K562 (cell line): ENCODE measurements at regions not wholly inside any gene's neighbourhood (a gene's known extent, or its start where the extent isn't known, plus 50 kb on each side); places are given as distances from the start of the nearest gene placed in this dataset.

ENCODE experiments used
- ATAC-seq: fragments of 200-7000 bp; cut with Tn5 transposase; 3 replicates; pipeline ENCODE4 v1.9.1; 2020; ENCODE audit warnings: moderate library complexity
- BruUV-seq: library from RNA; stranded (reverse); fragments of 400-500 nt; replicated peaks from 2 replicates; lab custom pipeline; 2021; lab: Mats Ljungman, UMichigan
- CTCF ChIA-PET: fragments of 300-600 bp; formaldehyde crosslinking; extraction: SDS; loops from one replicate; lab custom pipeline; 2021; ENCODE audit warnings: low intra/inter-chr PET ratio; lab: Yijun Ruan, JAX
- POLR2A ChIA-PET: fragments of 300-600, 350-650 bp; sonication (Branson Sonifier 250); formaldehyde crosslinking; extraction: SDS; loops from one replicate; lab custom pipeline; 2021; ENCODE audit warnings: antibody characterized with exemption, inconsistent platforms; lab: Yijun Ruan, JAX
- DNase-seq, 4 experiments: peaks; one replicate each; pipeline versions ENCODE4 v3.0.0 to v3.0.0-alpha.2; 2011 to 2018; ENCODE audit warnings: low spot score in 3 of 4, mixed read lengths in 3 of 4; ENCODE audit errors: extremely low read depth in 1 of 4
- FAIRE-seq: peaks from 2 replicates; lab custom pipeline; 2011; peaks lifted over from hg19 to GRCh38; lab: Jason Lieb, UNC
- H2AFZ ChIP-seq: 2 replicates; pipeline ENCODE4 v1.6.0; 2011; ENCODE audit warnings: low read depth, low read length, control low read depth, inconsistent platforms
- H3K27ac ChIP-seq: fragments of 200-600 bp; 3 replicates; pipeline ENCODE4 v1.8.0; 2011; ENCODE audit warnings: low read depth, mild to moderate bottlenecking, control low read depth, inconsistent platforms, low read length, moderate library complexity, mixed read lengths; ENCODE audit errors: extremely low read depth
- H3K27me3 ChIP-seq, 2 experiments: fragments of 300-600 bp in 1 of 2; 2 replicates in 1 of 2; 3 replicates in 1 of 2; pipeline versions ENCODE4 v1.6.0 to v1.8.0; 2011; ENCODE audit warnings: inconsistent platforms in 2 of 2, low read length in 2 of 2, mild to moderate bottlenecking in 1 of 2, mixed read lengths in 1 of 2, moderate library complexity in 1 of 2; ENCODE audit not compliant: control insufficient read depth in 2 of 2, insufficient read depth in 2 of 2
- H3K36me3 ChIP-seq: fragments of 300-600 bp; 3 replicates; pipeline ENCODE4 v1.8.0; 2011; ENCODE audit warnings: mild to moderate bottlenecking, low read length, inconsistent platforms; ENCODE audit not compliant: control insufficient read depth, insufficient read depth
- H3K4me1 ChIP-seq, 2 experiments: fragments of 200-600 bp in 1 of 2; replicated peaks in 1 of 2; 2 replicates in 1 of 2; 3 replicates in 1 of 2; pipeline versions ENCODE4 v1.5.1 to v1.8.0; 2011; ENCODE audit warnings: inconsistent platforms in 2 of 2, low read length in 2 of 2, mild to moderate bottlenecking in 1 of 2, mixed read lengths in 1 of 2, moderate library complexity in 1 of 2; ENCODE audit not compliant: control insufficient read depth in 2 of 2, insufficient read depth in 2 of 2
- H3K4me2 ChIP-seq: 2 replicates; pipeline ENCODE4 v1.6.1; 2011; ENCODE audit warnings: low read length, control low read depth, inconsistent platforms, mixed read lengths; ENCODE audit not compliant: insufficient read depth
- H3K4me3 ChIP-seq: fragments of 200-600 bp; sonication (generic), shearing (Covaris generic); 2 replicates; pipeline ENCODE4 v1.5.1; 2016; ENCODE audit warnings: control low read depth, inconsistent platforms
- H3K79me2 ChIP-seq: fragments of 200-600 bp; 3 replicates; pipeline ENCODE4 v1.8.0; 2011; ENCODE audit warnings: low read length, inconsistent platforms; ENCODE audit not compliant: control insufficient read depth, insufficient read depth
- H3K9ac ChIP-seq, 2 experiments: 2 replicates each; pipeline versions ENCODE4 v1.6.0 to v1.6.1; 2011; ENCODE audit warnings: low read depth in 2 of 2, low read length in 2 of 2, control low read depth in 1 of 2, inconsistent platforms in 1 of 2, mild to moderate bottlenecking in 1 of 2, mixed read lengths in 1 of 2; ENCODE audit not compliant: insufficient read depth in 1 of 2
- H3K9me1 ChIP-seq: one replicate; pipeline ENCODE4 v1.6.0; 2011; ENCODE audit warnings: inconsistent platforms, mild to moderate bottlenecking, low read length, moderate library complexity; ENCODE audit not compliant: control insufficient read depth, insufficient read depth
- H3K9me3 ChIP-seq: replicated peaks from 2 replicates; pipeline ENCODE4 v1.5.1; 2011; ENCODE audit warnings: low read depth, low read length, inconsistent platforms; ENCODE audit not compliant: control insufficient read depth, insufficient read depth
- H4K20me1 ChIP-seq: replicated peaks from 2 replicates; pipeline ENCODE4 v1.6.1; 2011; ENCODE audit warnings: low read length, inconsistent platforms, mixed read lengths; ENCODE audit not compliant: control insufficient read depth, insufficient read depth
- FOXJ3 ChIP-seq: sonication (generic); formaldehyde crosslinking; IDR thresholded peaks from 2 replicates; pipeline ENCODE4 v1.4.0; 2020; ENCODE audit warnings: mild to moderate bottlenecking, missing genetic modification reagents
- GABPB1 ChIP-seq: sonication (generic); formaldehyde crosslinking; IDR thresholded peaks from 2 replicates; pipeline ENCODE4 v1.8.0; 2022; ENCODE audit warnings: mild to moderate bottlenecking, missing genetic modification reagents
- ZNF165 ChIP-seq: fragments of 250-450 bp; sonication (Bioruptor Pico); IDR thresholded peaks from 2 replicates; pipeline ENCODE4 v1.4.0; 2020; ENCODE audit warnings: borderline replicate concordance
- ZNF551 ChIP-seq: fragments of 250-450 bp; sonication (Bioruptor Pico); IDR thresholded peaks from 2 replicates; pipeline ENCODE4 v1.5.0; 2021; ENCODE audit warnings: mild to moderate bottlenecking, moderate library complexity
- ZNF830 ChIP-seq: fragments of 250-450 bp; sonication (Bioruptor Pico); IDR thresholded peaks from 2 replicates; pipeline ENCODE4 v1.5.0; 2021; ENCODE audit warnings: mild to moderate bottlenecking
- WGBS: fragments of 100-300 bp; shearing (Covaris generic); methylation state at CpG from one replicate; pipeline ENCODE4 v1.1.6; 2016; ENCODE audit warnings: low coverage, mixed read lengths; ENCODE audit not compliant: insufficient coverage; ENCODE audit errors: missing lambda C conversion rate; 5-methylcytosine and 5-hydroxymethylcytosine counted together
- in situ Hi-C: fragments of 300-500 bp; cut with MboI; formaldehyde crosslinking; loops from 4 replicates; pipeline ENCODE4 v1.15.0; 2018; ENCODE audit warnings: inconsistent platforms, mixed read lengths
- intact Hi-C: fragments of 100-400 bp; cut with micrococcal nuclease; formaldehyde crosslinking; loops from 2 replicates; pipeline ENCODE4 v1.14.2; 2022
- TF ChIP-seq, protein P1 (sequence below): fragments of 200-600 bp; sonication (generic); IDR thresholded peaks from one replicate; pipeline ENCODE4 v1.6.1; 2012; ENCODE audit warnings: mild to moderate bottlenecking, low read depth, low read length, inconsistent platforms

DNA sequence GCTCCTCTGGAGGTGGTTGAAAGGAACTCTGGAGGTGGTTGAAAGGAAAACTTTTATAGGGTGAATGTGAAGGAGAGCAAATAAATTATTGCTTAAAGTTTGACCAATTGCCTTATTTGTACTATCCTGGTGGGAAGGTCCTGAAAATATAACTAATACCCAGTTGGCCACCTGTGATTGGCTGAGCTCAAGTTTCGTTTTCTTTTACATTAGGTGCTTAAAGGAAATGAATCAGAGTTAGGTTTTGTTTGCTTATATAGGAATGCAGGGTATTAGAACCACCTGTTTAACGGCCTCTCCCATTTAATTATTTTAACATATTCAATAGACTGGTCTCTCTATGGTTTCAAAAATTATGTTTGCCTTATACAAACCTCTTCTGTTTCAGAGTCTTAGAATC, 497.6 kb downstream of the PRR32 start:
- intact Hi-C loops (no loop called here), in situ Hi-C loops (no loop called here)
- no peaks in the 10 kb centered on the region for H3K79me2 ChIP-seq
- H2AFZ ChIP-seq: no peak overlapping the region
- no peaks in the 10 kb centered on the region for H4K20me1 ChIP-seq
- ATAC-seq (no peak), FAIRE-seq (no peak), DNase-seq (no peak)
- no peak overlapping the region for H3K9ac ChIP-seq
- CTCF ChIA-PET: no interaction called here
- BruUV-seq: no TSS peak
- POLR2A ChIA-PET: no interaction called here
- H3K4me2 ChIP-seq: no peak overlapping the region
- H3K4me3 ChIP-seq: no peak overlapping the region
- TF ChIP-seq GABPB1 (CRISPR knock-in tag) (no peak), ZNF830 (no peak), ZNF551 (no peak), FOXJ3 (CRISPR knock-in tag) (no peak), ZNF165 (CRISPR knock-in tag) (no peak)
- TF ChIP-seq, protein P1, sequence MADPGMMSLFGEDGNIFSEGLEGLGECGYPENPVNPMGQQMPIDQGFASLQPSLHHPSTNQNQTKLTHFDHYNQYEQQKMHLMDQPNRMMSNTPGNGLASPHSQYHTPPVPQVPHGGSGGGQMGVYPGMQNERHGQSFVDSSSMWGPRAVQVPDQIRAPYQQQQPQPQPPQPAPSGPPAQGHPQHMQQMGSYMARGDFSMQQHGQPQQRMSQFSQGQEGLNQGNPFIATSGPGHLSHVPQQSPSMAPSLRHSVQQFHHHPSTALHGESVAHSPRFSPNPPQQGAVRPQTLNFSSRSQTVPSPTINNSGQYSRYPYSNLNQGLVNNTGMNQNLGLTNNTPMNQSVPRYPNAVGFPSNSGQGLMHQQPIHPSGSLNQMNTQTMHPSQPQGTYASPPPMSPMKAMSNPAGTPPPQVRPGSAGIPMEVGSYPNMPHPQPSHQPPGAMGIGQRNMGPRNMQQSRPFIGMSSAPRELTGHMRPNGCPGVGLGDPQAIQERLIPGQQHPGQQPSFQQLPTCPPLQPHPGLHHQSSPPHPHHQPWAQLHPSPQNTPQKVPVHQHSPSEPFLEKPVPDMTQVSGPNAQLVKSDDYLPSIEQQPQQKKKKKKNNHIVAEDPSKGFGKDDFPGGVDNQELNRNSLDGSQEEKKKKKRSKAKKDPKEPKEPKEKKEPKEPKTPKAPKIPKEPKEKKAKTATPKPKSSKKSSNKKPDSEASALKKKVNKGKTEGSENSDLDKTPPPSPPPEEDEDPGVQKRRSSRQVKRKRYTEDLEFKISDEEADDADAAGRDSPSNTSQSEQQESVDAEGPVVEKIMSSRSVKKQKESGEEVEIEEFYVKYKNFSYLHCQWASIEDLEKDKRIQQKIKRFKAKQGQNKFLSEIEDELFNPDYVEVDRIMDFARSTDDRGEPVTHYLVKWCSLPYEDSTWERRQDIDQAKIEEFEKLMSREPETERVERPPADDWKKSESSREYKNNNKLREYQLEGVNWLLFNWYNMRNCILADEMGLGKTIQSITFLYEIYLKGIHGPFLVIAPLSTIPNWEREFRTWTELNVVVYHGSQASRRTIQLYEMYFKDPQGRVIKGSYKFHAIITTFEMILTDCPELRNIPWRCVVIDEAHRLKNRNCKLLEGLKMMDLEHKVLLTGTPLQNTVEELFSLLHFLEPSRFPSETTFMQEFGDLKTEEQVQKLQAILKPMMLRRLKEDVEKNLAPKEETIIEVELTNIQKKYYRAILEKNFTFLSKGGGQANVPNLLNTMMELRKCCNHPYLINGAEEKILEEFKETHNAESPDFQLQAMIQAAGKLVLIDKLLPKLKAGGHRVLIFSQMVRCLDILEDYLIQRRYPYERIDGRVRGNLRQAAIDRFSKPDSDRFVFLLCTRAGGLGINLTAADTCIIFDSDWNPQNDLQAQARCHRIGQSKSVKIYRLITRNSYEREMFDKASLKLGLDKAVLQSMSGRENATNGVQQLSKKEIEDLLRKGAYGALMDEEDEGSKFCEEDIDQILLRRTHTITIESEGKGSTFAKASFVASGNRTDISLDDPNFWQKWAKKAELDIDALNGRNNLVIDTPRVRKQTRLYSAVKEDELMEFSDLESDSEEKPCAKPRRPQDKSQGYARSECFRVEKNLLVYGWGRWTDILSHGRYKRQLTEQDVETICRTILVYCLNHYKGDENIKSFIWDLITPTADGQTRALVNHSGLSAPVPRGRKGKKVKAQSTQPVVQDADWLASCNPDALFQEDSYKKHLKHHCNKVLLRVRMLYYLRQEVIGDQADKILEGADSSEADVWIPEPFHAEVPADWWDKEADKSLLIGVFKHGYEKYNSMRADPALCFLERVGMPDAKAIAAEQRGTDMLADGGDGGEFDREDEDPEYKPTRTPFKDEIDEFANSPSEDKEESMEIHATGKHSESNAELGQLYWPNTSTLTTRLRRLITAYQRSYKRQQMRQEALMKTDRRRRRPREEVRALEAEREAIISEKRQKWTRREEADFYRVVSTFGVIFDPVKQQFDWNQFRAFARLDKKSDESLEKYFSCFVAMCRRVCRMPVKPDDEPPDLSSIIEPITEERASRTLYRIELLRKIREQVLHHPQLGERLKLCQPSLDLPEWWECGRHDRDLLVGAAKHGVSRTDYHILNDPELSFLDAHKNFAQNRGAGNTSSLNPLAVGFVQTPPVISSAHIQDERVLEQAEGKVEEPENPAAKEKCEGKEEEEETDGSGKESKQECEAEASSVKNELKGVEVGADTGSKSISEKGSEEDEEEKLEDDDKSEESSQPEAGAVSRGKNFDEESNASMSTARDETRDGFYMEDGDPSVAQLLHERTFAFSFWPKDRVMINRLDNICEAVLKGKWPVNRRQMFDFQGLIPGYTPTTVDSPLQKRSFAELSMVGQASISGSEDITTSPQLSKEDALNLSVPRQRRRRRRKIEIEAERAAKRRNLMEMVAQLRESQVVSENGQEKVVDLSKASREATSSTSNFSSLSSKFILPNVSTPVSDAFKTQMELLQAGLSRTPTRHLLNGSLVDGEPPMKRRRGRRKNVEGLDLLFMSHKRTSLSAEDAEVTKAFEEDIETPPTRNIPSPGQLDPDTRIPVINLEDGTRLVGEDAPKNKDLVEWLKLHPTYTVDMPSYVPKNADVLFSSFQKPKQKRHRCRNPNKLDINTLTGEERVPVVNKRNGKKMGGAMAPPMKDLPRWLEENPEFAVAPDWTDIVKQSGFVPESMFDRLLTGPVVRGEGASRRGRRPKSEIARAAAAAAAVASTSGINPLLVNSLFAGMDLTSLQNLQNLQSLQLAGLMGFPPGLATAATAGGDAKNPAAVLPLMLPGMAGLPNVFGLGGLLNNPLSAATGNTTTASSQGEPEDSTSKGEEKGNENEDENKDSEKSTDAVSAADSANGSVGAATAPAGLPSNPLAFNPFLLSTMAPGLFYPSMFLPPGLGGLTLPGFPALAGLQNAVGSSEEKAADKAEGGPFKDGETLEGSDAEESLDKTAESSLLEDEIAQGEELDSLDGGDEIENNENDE: no peak
- H3K27ac ChIP-seq: no peak overlapping the region
- no peaks in the 10 kb centered on the region for H3K9me3 ChIP-seq
- no peaks in the 10 kb centered on the region for H3K9me1 ChIP-seq
- no peaks in the 10 kb centered on the region for H3K4me1 ChIP-seq
- 0% methylated on average over 2 of the region's 2 CpGs for whole genome bisulfite sequencing
- no peaks in the 10 kb centered on the region for H3K36me3 ChIP-seq
- H3K27me3 ChIP-seq: no peaks in the 10 kb centered on the region
